Suprapubic skin (tissue), 4 donors: ENCODE measurements at regions not wholly inside any gene's neighbourhood (a gene's known extent, or its start where the extent isn't known, plus 50 kb on each side); places are given as distances from the start of the nearest gene placed in this dataset.

ENCODE experiments used
- CTCF ChIP-seq, 2 donors: fragments of 200-600 bp in 1 of 2; fragments of 450-650 bp in 1 of 2; sonication (generic) in 1 of 2; IDR thresholded peaks; one replicate each; pipeline ENCODE4 v1.5.1; 2016 to 2019; ENCODE audit warnings: antibody characterized with exemption in 2 of 2, mild to moderate bottlenecking in 1 of 2, moderate library complexity in 1 of 2
- EP300 ChIP-seq: sonication (generic); formaldehyde crosslinking; IDR thresholded peaks from one replicate; pipeline ENCODE4 v1.6.1; 2017; ENCODE audit warnings: antibody characterized with exemption
- POLR2A ChIP-seq, 2 donors: fragments of 450-650 bp; IDR thresholded peaks; one replicate each; pipeline ENCODE4 v1.6.1; 2017; ENCODE audit warnings: antibody characterized with exemption in 2 of 2, mild to moderate bottlenecking in 2 of 2, moderate library complexity in 2 of 2
- POLR2AphosphoS5 ChIP-seq, 3 donors: sonication (generic); formaldehyde crosslinking; IDR thresholded peaks; one replicate each; pipeline ENCODE4 v1.6.1; 2017; ENCODE audit warnings: antibody characterized with exemption in 3 of 3

- TF ChIP-seq CTCF (IDR thresholded peaks at IDR 0.05) (no peak), EP300 (no peak), POLR2A (IDR thresholded peaks at IDR 0.05) (no peak), POLR2AphosphoS5 (IDR thresholded peaks at IDR 0.05) (no peak)
These were observed 652.0 kb upstream of the CELF2 start for GRCh38 chr10:10365676-10366075.
